GM12874 (cell line): ENCODE measurements at regions not wholly inside any gene's neighbourhood (a gene's known extent, or its start where the extent isn't known, plus 50 kb on each side); places are given as distances from the start of the nearest gene placed in this dataset.
A peak's percentile ranks its signal among the peaks of the same experiment; 100 is the strongest.

ENCODE experiments used
- CTCF ChIP-seq: IDR thresholded peaks from 2 replicates; pipeline ENCODE4 v1.5.1; 2011; ENCODE audit warnings: low read depth, mild to moderate bottlenecking, control low read depth, low read length, moderate library complexity; ENCODE audit not compliant: insufficient read depth

- TF ChIP-seq CTCF: no peak
Measured at GRCh38 chr6:50586331-50586675, 127.0 kb upstream of the TFAP2D start.

GRCh38 chr6:50589751-50590470, 123.4 kb upstream of the TFAP2D start:
- no peak for TF ChIP-seq CTCF

GRCh38 chr6:50591135-50591534, 122.2 kb upstream of the TFAP2D start:
- TF ChIP-seq CTCF: no peak

- TF ChIP-seq CTCF: no peak
Measured at GRCh38 chr6:50600280-50600679, 113.0 kb upstream of the TFAP2D start.

- TF ChIP-seq CTCF: peak; percentile 44; the same call in 1 of the 2 replicates
Measured at GRCh38 chr6:50602292-50602691, 111.0 kb upstream of the TFAP2D start.

GRCh38 chr6:50608421-50608820, 104.9 kb upstream of the TFAP2D start:
- no peak for TF ChIP-seq CTCF

GRCh38 chr6:50610562-50610961, 102.8 kb upstream of the TFAP2D start:
- no peak for TF ChIP-seq CTCF
